DND-41 (cell line): ENCODE measurements at regions not wholly inside any gene's neighbourhood (a gene's known extent, or its start where the extent isn't known, plus 50 kb on each side); places are given as distances from the start of the nearest gene placed in this dataset.

Source experiments
- EZH2 ChIP-seq: IDR thresholded peaks from 3 replicates; pipeline ENCODE4 v1.6.1; 2012; ENCODE audit warnings: borderline replicate concordance, low read depth, mild to moderate bottlenecking, moderate library complexity, low read length, inconsistent platforms; ENCODE audit not compliant: severe bottlenecking
- TF ChIP-seq, protein P1 (sequence below): IDR thresholded peaks from 2 replicates; pipeline ENCODE4 v1.5.1; 2012; ENCODE audit warnings: borderline replicate concordance, low read length, moderate library complexity, mild to moderate bottlenecking; ENCODE audit not compliant: poor library complexity, severe bottlenecking; ENCODE audit errors: extremely low read depth

DNA sequence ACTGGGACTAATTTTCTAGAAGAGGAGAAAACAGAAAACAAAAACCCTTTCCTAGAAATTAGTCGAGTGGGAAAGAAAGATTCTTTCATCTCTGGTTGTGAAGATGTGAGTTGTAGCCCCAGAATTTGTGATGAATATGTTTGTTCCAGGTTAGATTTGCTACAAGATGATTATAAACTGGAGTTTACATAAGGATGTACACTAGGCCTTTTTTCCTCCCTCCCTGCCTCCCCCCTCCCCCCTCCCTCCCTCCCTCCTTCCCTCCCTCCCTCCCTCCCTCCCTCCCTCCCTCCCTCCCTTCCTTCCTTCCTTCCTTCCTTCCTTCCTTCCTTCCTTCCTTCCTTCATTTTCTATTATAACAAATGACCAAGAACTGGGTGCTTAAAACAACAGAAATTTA, 1502.0 kb downstream of the SI start:
- TF ChIP-seq, protein P1, sequence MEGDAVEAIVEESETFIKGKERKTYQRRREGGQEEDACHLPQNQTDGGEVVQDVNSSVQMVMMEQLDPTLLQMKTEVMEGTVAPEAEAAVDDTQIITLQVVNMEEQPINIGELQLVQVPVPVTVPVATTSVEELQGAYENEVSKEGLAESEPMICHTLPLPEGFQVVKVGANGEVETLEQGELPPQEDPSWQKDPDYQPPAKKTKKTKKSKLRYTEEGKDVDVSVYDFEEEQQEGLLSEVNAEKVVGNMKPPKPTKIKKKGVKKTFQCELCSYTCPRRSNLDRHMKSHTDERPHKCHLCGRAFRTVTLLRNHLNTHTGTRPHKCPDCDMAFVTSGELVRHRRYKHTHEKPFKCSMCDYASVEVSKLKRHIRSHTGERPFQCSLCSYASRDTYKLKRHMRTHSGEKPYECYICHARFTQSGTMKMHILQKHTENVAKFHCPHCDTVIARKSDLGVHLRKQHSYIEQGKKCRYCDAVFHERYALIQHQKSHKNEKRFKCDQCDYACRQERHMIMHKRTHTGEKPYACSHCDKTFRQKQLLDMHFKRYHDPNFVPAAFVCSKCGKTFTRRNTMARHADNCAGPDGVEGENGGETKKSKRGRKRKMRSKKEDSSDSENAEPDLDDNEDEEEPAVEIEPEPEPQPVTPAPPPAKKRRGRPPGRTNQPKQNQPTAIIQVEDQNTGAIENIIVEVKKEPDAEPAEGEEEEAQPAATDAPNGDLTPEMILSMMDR: no peak
- no peak for TF ChIP-seq EZH2
